Stomach (tissue), 4 donors: ENCODE measurements at regions not wholly inside any gene's neighbourhood (a gene's known extent, or its start where the extent isn't known, plus 50 kb on each side); places are given as distances from the start of the nearest gene placed in this dataset.

Experiments used
- EP300 ChIP-seq: sonication (generic); formaldehyde crosslinking; IDR thresholded peaks from one replicate; pipeline ENCODE4 v1.6.1; 2017; ENCODE audit warnings: antibody characterized with exemption
- POLR2A ChIP-seq, 4 donors: fragments of 450-650 bp; IDR thresholded peaks; one replicate each; pipeline ENCODE4 v1.6.1; 2016; ENCODE audit warnings: antibody characterized with exemption in 4 of 4, control low read depth in 2 of 4, mild to moderate bottlenecking in 1 of 4, moderate library complexity in 1 of 4
- POLR2AphosphoS5 ChIP-seq, 3 donors: sonication (generic); formaldehyde crosslinking; IDR thresholded peaks; one replicate each; pipeline ENCODE4 v1.6.1; 2016; ENCODE audit warnings: antibody characterized with exemption in 3 of 3

DNA sequence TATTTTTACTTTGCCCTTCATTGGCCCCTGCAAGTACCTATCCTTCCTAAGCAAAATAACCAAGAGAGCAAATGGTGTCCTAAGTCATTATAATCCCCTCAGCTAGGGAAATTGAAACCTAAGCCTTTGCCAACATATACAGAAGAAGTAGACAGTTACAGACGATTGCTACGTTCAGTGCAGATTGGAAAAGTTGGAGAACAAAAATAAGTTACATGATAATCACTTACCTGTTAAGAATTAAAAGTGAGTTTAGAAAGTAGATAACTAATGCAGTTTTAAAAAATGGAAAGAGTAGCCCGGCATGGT, 244.8 kb downstream of the MPDZ start:
- no peak for TF ChIP-seq POLR2A (IDR thresholded peaks at IDR 0.05)
- no peak for TF ChIP-seq EP300
- TF ChIP-seq POLR2AphosphoS5 (IDR thresholded peaks at IDR 0.05), result no peak
